ENCODE measurements at regions not wholly inside any gene's neighbourhood (a gene's known extent, or its start where the extent isn't known, plus 50 kb on each side); places are given as distances from the start of the nearest gene placed in this dataset.
"Not testable (repeated sequence)": the region's sequence is repeated elsewhere in the genome, so short reads cannot be mapped to it uniquely, and the experiment has no call there.

- DNase-seq: no peak
Measured at GRCh38 chr13:89401264-89401675, 1730.1 kb downstream of the SLITRK5 start.

- DNase-seq: no peak
Measured at GRCh38 chr13:89402211-89402610, 1731.0 kb downstream of the SLITRK5 start.

GRCh38 chr13:89406096-89406495 is 1734.9 kb downstream of the SLITRK5 start:
- DNase-seq: not testable (repeated sequence)

- DNase-seq: no peak
Measured at GRCh38 chr13:89407357-89407756, 1736.2 kb downstream of the SLITRK5 start.

GRCh38 chr13:89432997-89433396 is 1761.8 kb downstream of the SLITRK5 start:
- no peak for DNase-seq

GRCh38 chr13:89434624-89435023 is 1763.5 kb downstream of the SLITRK5 start:
- not testable (repeated sequence) for DNase-seq

GRCh38 chr13:89454681-89455080 is 1783.5 kb downstream of the SLITRK5 start:
- no peak for DNase-seq

GRCh38 chr13:89455225-89455624 is 1784.1 kb downstream of the SLITRK5 start:
- no peak for DNase-seq

- no peak for DNase-seq
Measured at GRCh38 chr13:89455741-89456140, 1784.6 kb downstream of the SLITRK5 start.

GRCh38 chr13:89457977-89458376 is 1786.8 kb downstream of the SLITRK5 start:
- no peak for DNase-seq

GRCh38 chr13:89458456-89458855 is 1787.3 kb downstream of the SLITRK5 start:
- no peak for DNase-seq

GRCh38 chr13:89460895-89461294 is 1789.7 kb downstream of the SLITRK5 start:
- DNase-seq: not testable (repeated sequence)

- peak; percentile 53 for DNase-seq
Measured at GRCh38 chr13:89465366-89465765, 1794.2 kb downstream of the SLITRK5 start.

- no peak for DNase-seq
Measured at GRCh38 chr13:89468081-89468480, 1796.9 kb downstream of the SLITRK5 start.

- no peak for DNase-seq
Measured at GRCh38 chr13:89470901-89471300, 1799.7 kb downstream of the SLITRK5 start.

GRCh38 chr13:89474432-89474831 is 1803.3 kb downstream of the SLITRK5 start:
- DNase-seq: no peak

GRCh38 chr13:89486065-89486464 is 1814.9 kb downstream of the SLITRK5 start:
- DNase-seq: no peak

GRCh38 chr13:89486709-89487108 is 1815.5 kb downstream of the SLITRK5 start:
- no peak for DNase-seq

GRCh38 chr13:89490661-89491060 is 1819.5 kb downstream of the SLITRK5 start:
- DNase-seq: no peak

- no peak for DNase-seq
Measured at GRCh38 chr13:89496478-89496877, 1825.3 kb downstream of the SLITRK5 start.

- no peak for DNase-seq
Measured at GRCh38 chr13:89497658-89498057, 1826.5 kb downstream of the SLITRK5 start.

- no peak for DNase-seq
Measured at GRCh38 chr13:89502286-89502685, 1831.1 kb downstream of the SLITRK5 start.

GRCh38 chr13:89514534-89515312 is 1832.8 kb upstream of the MIR17HG start:
- DNase-seq: no peak

GRCh38 chr13:89515948-89516347 is 1831.5 kb upstream of the MIR17HG start:
- DNase-seq: no peak

Data from activated CD4-positive, alpha-beta T cell treated with anti-CD3 and anti-CD28 coated beads, Interleukin-2, amount 50 U/mL, for 16 hours (primary cell).